8988T (cell line): ENCODE measurements at regions not wholly inside any gene's neighbourhood (a gene's known extent, or its start where the extent isn't known, plus 50 kb on each side); places are given as distances from the start of the nearest gene placed in this dataset.
"Not testable (repeated sequence)": the region's sequence is repeated elsewhere in the genome, so short reads cannot be mapped to it uniquely, and the experiment has no call there.

ENCODE experiments used
- DNase-seq: peaks from one replicate; pipeline ENCODE4 v3.0.0; 2011

GRCh38 chr4:189215574-189215973 is 725.1 kb upstream of the FRG1 start:
- DNase-seq: no peak

GRCh38 chr4:189221691-189222090 is 719.0 kb upstream of the FRG1 start:
- DNase-seq: no peak

GRCh38 chr4:189228726-189229125 is 711.9 kb upstream of the FRG1 start:
- no peak for DNase-seq

- no peak for DNase-seq
Observed at GRCh38 chr4:189232274-189232673, 708.4 kb upstream of the FRG1 start.

- not testable (repeated sequence) for DNase-seq
Observed at GRCh38 chr4:189233754-189234153, 706.9 kb upstream of the FRG1 start.

GRCh38 chr4:189234948-189235347 is 705.7 kb upstream of the FRG1 start:
- not testable (repeated sequence) for DNase-seq

GRCh38 chr4:189235599-189235998 is 705.1 kb upstream of the FRG1 start:
- no peak for DNase-seq

- not testable (repeated sequence) for DNase-seq
Observed at GRCh38 chr4:189236321-189236720, 704.4 kb upstream of the FRG1 start.

GRCh38 chr4:189237340-189237739 is 703.3 kb upstream of the FRG1 start:
- DNase-seq: no peak

GRCh38 chr4:189255636-189256035 is 685.0 kb upstream of the FRG1 start:
- DNase-seq: no peak

GRCh38 chr4:189261475-189261874 is 679.2 kb upstream of the FRG1 start:
- DNase-seq: no peak

- no peak for DNase-seq
Observed at GRCh38 chr4:189265515-189265914, 675.2 kb upstream of the FRG1 start.

GRCh38 chr4:189267312-189267965 is 673.2 kb upstream of the FRG1 start:
- DNase-seq: no peak

GRCh38 chr4:189278597-189279165 is 662.0 kb upstream of the FRG1 start:
- no peak for DNase-seq

GRCh38 chr4:189279188-189279587 is 661.5 kb upstream of the FRG1 start:
- DNase-seq: no peak

- DNase-seq: no peak
Observed at GRCh38 chr4:189285377-189285776, 655.3 kb upstream of the FRG1 start.

- DNase-seq: no peak
Observed at GRCh38 chr4:189291939-189292338, 648.7 kb upstream of the FRG1 start.

- no peak for DNase-seq
Observed at GRCh38 chr4:189293459-189293858, 647.2 kb upstream of the FRG1 start.

- no peak for DNase-seq
Observed at GRCh38 chr4:189294574-189294973, 646.1 kb upstream of the FRG1 start.

- no peak for DNase-seq
Observed at GRCh38 chr4:189299706-189300105, 641.0 kb upstream of the FRG1 start.

- no peak for DNase-seq
Observed at GRCh38 chr4:189301692-189302091, 639.0 kb upstream of the FRG1 start.

GRCh38 chr4:189302719-189303118 is 638.0 kb upstream of the FRG1 start:
- DNase-seq: no peak

- no peak for DNase-seq
Observed at GRCh38 chr4:189304167-189304566, 636.5 kb upstream of the FRG1 start.

GRCh38 chr4:189304809-189305208 is 635.9 kb upstream of the FRG1 start:
- no peak for DNase-seq

GRCh38 chr4:189305500-189305899 is 635.2 kb upstream of the FRG1 start:
- no peak for DNase-seq
